ENCODE measurements at regions not wholly inside any gene's neighbourhood (a gene's known extent, or its start where the extent isn't known, plus 50 kb on each side); places are given as distances from the start of the nearest gene placed in this dataset.

DNA sequence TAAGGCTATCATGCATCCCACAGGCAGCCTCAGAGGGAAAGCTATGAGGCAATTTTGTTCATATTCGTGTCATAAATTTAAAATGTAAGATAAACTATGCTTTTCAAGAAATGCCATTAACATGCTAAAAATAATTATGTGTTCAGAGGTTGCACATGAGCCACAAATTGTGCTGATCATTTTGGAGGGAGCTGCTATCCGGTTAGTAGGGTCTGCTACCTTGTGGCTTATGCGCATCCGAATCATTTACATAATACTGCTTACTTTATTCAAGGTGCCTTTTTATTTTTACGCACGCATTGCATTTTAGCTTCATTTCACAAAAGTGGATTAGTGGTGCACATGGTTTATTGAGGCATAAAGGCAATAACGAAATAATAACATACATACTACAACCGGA, 76.4 kb upstream of the WWC2 start:
- no peak overlapping the region for H3K23ac ChIP-seq (ENCODE audit: low read depth, low read length, poor library complexity)
- H4K91ac ChIP-seq (ENCODE audit: low read depth, low read length, poor library complexity) = no peak overlapping the region
- H3K18ac ChIP-seq (ENCODE audit: low read length) = no peak overlapping the region
- H3K9me3 ChIP-seq (replicated peaks in 1 of 2; ENCODE audit: control insufficient read depth in 2 of 2, insufficient read depth in 1 of 2, low read depth in 1 of 2, low read length in 2 of 2) = no peaks in the 10 kb centered on the region
- no CpG with 5 or more reads among the region's 8 CpGs for WGBS, 2 donors (ENCODE audit: extremely low coverage in 2 of 2, insufficient read length in 2 of 2, insufficient replicate concordance in 1 of 2)
- H3K4ac ChIP-seq (ENCODE audit: low read length) = no peak overlapping the region
- H2BK5ac ChIP-seq (ENCODE audit: low read length) = no peak overlapping the region
- H3K36me3 ChIP-seq (replicated peaks in 1 of 2; ENCODE audit: control insufficient read depth in 2 of 2, insufficient read depth in 2 of 2, low read length in 2 of 2) = no peaks in the 10 kb centered on the region
- no peak overlapping the region for H2AFZ ChIP-seq (ENCODE audit: low read length)
- no peak for DNase-seq (ENCODE audit: low spot score)
- H3K27me3 ChIP-seq (ENCODE audit: control insufficient read depth in 3 of 3, insufficient read depth in 3 of 3, low read depth in 1 of 3, low read length in 3 of 3) = peaks cover 0 to 10% (median 0%) of the 10 kb centered on the region in 3 experiments
- H2BK15ac ChIP-seq (ENCODE audit: low read length) = no peak overlapping the region
- no peak overlapping the region for H3K9ac ChIP-seq (ENCODE audit: low read depth, low read length, poor library complexity)
- no peak overlapping the region for H2AK5ac ChIP-seq (ENCODE audit: low read depth, low read length)
- H3K4me1 ChIP-seq (ENCODE audit: control insufficient read depth in 2 of 2, insufficient read depth in 1 of 2, low read depth in 1 of 2, low read length in 2 of 2) = no peaks in the 10 kb centered on the region
- no peak overlapping the region for H4K8ac ChIP-seq (ENCODE audit: low read depth, low read length)
- no peaks in the 10 kb centered on the region for H3K79me1 ChIP-seq (ENCODE audit: low read depth, low read length)
- no peak overlapping the region for H3K4me2 ChIP-seq (ENCODE audit: insufficient read depth, low read length, poor library complexity, severe bottlenecking)
- no peak overlapping the region for H2BK120ac ChIP-seq (ENCODE audit: low read depth, low read length)
- H2BK12ac ChIP-seq (ENCODE audit: low read length) = no peak overlapping the region
- no peak overlapping the region for H3K14ac ChIP-seq (ENCODE audit: low read length)
- no peak overlapping the region for H3K27ac ChIP-seq (replicated peaks; ENCODE audit: low read length)
- H3K4me3 ChIP-seq (ENCODE audit: low read length in 2 of 2) = no peak overlapping the region

DNA sequence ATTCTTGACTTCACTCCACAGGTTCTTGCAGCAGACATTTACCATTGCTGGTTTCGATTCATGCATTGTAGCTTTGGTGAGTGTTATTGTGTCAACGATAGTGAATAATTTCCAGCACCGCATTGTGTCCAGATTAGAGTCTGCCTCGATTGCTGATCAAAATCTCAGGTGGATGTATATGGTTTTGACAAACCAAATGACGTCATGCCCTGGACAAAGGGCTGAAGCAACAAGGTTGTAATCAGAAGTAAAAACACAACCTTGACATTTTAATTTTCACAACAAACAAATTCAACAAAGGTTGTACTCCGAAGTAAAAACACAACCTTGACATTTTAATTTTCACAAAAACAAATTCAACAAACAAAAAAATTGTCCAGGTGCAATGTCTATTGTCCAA, 81.1 kb upstream of the WWC2 start:
- Histone ChIP-seq H2AK5ac (ENCODE audit: low read depth, low read length) (no peak overlapping the region), H3K27ac (replicated peaks; ENCODE audit: low read length) (no peak overlapping the region), H3K4me3 (ENCODE audit: low read length in 2 of 2) (no peak overlapping the region), H3K4me1 (ENCODE audit: control insufficient read depth in 2 of 2, insufficient read depth in 1 of 2, low read depth in 1 of 2, low read length in 2 of 2) (no peaks in the 10 kb centered on the region), H2BK12ac (ENCODE audit: low read length) (no peak overlapping the region), H3K79me1 (ENCODE audit: low read depth, low read length) (no peaks in the 10 kb centered on the region), H4K91ac (ENCODE audit: low read depth, low read length, poor library complexity) (no peak overlapping the region), H2BK15ac (ENCODE audit: low read length) (no peak overlapping the region), H2BK120ac (ENCODE audit: low read depth, low read length) (no peak overlapping the region), H3K27me3 (ENCODE audit: control insufficient read depth in 3 of 3, insufficient read depth in 3 of 3, low read depth in 1 of 3, low read length in 3 of 3) (peaks cover 0 to 7% (median 0%) of the 10 kb centered on the region in 3 experiments), H4K8ac (ENCODE audit: low read depth, low read length) (no peak overlapping the region), H3K4ac (ENCODE audit: low read length) (no peak overlapping the region), H2BK5ac (ENCODE audit: low read length) (no peak overlapping the region), H3K14ac (ENCODE audit: low read length) (no peak overlapping the region), H3K23ac (ENCODE audit: low read depth, low read length, poor library complexity) (no peak overlapping the region), H3K9me3 (replicated peaks in 1 of 2; ENCODE audit: control insufficient read depth in 2 of 2, insufficient read depth in 1 of 2, low read depth in 1 of 2, low read length in 2 of 2) (no peaks in the 10 kb centered on the region), H3K9ac (ENCODE audit: low read depth, low read length, poor library complexity) (no peak overlapping the region), H3K36me3 (replicated peaks in 1 of 2; ENCODE audit: control insufficient read depth in 2 of 2, insufficient read depth in 2 of 2, low read length in 2 of 2) (no peaks in the 10 kb centered on the region), H3K18ac (ENCODE audit: low read length) (no peak overlapping the region), H2AFZ (ENCODE audit: low read length) (no peak overlapping the region), H3K4me2 (ENCODE audit: insufficient read depth, low read length, poor library complexity, severe bottlenecking) (no peak overlapping the region)
- no CpG with 5 or more reads among the region's 6 CpGs for WGBS, 2 donors (ENCODE audit: extremely low coverage in 2 of 2, insufficient read length in 2 of 2, insufficient replicate concordance in 1 of 2)
- no peak for DNase-seq (ENCODE audit: low spot score)

- H3K4me2 ChIP-seq (ENCODE audit: insufficient read depth, low read length, poor library complexity, severe bottlenecking) = no peak overlapping the region
- H2AK5ac ChIP-seq (ENCODE audit: low read depth, low read length) = no peak overlapping the region
- DNase-seq (ENCODE audit: low spot score) = no peak
- no peak overlapping the region for H2BK12ac ChIP-seq (ENCODE audit: low read length)
- H3K14ac ChIP-seq (ENCODE audit: low read length) = no peak overlapping the region
- H3K18ac ChIP-seq (ENCODE audit: low read length) = no peak overlapping the region
- no peaks in the 10 kb centered on the region for H3K36me3 ChIP-seq (replicated peaks in 1 of 2; ENCODE audit: control insufficient read depth in 2 of 2, insufficient read depth in 2 of 2, low read length in 2 of 2)
- no peak overlapping the region for H3K4ac ChIP-seq (ENCODE audit: low read length)
- H3K27me3 ChIP-seq (ENCODE audit: control insufficient read depth in 3 of 3, insufficient read depth in 3 of 3, low read depth in 1 of 3, low read length in 3 of 3) = peaks cover 0 to 18% (median 2%) of the 10 kb centered on the region in 3 experiments
- no peak overlapping the region for H3K4me3 ChIP-seq (ENCODE audit: low read length in 2 of 2)
- no peak overlapping the region for H3K23ac ChIP-seq (ENCODE audit: low read depth, low read length, poor library complexity)
- H3K27ac ChIP-seq (replicated peaks; ENCODE audit: low read length) = no peak overlapping the region
- no peak overlapping the region for H2BK120ac ChIP-seq (ENCODE audit: low read depth, low read length)
- no CpG with 5 or more reads among the region's 15 CpGs for WGBS, 2 donors (ENCODE audit: extremely low coverage in 2 of 2, insufficient read length in 2 of 2, insufficient replicate concordance in 1 of 2)
- no peaks in the 10 kb centered on the region for H3K79me1 ChIP-seq (ENCODE audit: low read depth, low read length)
- H4K91ac ChIP-seq (ENCODE audit: low read depth, low read length, poor library complexity) = no peak overlapping the region
- no peak overlapping the region for H2AFZ ChIP-seq (ENCODE audit: low read length)
- no peaks in the 10 kb centered on the region for H3K4me1 ChIP-seq (ENCODE audit: control insufficient read depth in 2 of 2, insufficient read depth in 1 of 2, low read depth in 1 of 2, low read length in 2 of 2)
- H2BK5ac ChIP-seq (ENCODE audit: low read length) = no peak overlapping the region
- no peak overlapping the region for H2BK15ac ChIP-seq (ENCODE audit: low read length)
- no peak overlapping the region for H3K9ac ChIP-seq (ENCODE audit: low read depth, low read length, poor library complexity)
- H3K9me3 ChIP-seq (replicated peaks in 1 of 2; ENCODE audit: control insufficient read depth in 2 of 2, insufficient read depth in 1 of 2, low read depth in 1 of 2, low read length in 2 of 2) = no peaks in the 10 kb centered on the region
- H4K8ac ChIP-seq (ENCODE audit: low read depth, low read length) = no peak overlapping the region
Measured at GRCh38 chr4:183014361-183015084, 84.5 kb upstream of the WWC2 start.

DNA sequence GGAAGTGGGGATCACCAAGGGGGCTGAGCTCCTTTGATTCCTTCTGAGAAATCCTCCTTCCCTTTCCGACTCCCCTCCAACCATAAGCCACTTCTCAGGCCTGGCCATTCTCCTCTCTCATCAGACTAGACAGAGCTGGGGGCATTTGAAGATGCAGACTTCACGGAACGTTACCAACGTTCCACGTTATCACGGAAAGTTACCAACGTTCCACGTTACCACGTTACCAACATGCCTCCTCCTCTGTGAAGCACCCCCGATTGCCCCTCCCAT, 85.4 kb upstream of the WWC2 start:
- Histone ChIP-seq H3K79me1 (ENCODE audit: low read depth, low read length) (no peaks in the 10 kb centered on the region), H3K4me1 (ENCODE audit: control insufficient read depth in 2 of 2, insufficient read depth in 1 of 2, low read depth in 1 of 2, low read length in 2 of 2) (no peaks in the 10 kb centered on the region), H3K4ac (ENCODE audit: low read length) (no peak overlapping the region), H2BK5ac (ENCODE audit: low read length) (no peak overlapping the region), H3K18ac (ENCODE audit: low read length) (no peak overlapping the region), H4K91ac (ENCODE audit: low read depth, low read length, poor library complexity) (no peak overlapping the region), H3K4me2 (ENCODE audit: insufficient read depth, low read length, poor library complexity, severe bottlenecking) (peak overlapping the region; percentile 26), H2BK12ac (ENCODE audit: low read length) (no peak overlapping the region), H4K8ac (ENCODE audit: low read depth, low read length) (no peak overlapping the region), H3K9me3 (replicated peaks in 1 of 2; ENCODE audit: control insufficient read depth in 2 of 2, insufficient read depth in 1 of 2, low read depth in 1 of 2, low read length in 2 of 2) (no peaks in the 10 kb centered on the region), H3K27ac (replicated peaks; ENCODE audit: low read length) (no peak overlapping the region), H2BK15ac (ENCODE audit: low read length) (no peak overlapping the region), H3K9ac (ENCODE audit: low read depth, low read length, poor library complexity) (no peak overlapping the region), H3K27me3 (ENCODE audit: control insufficient read depth in 3 of 3, insufficient read depth in 3 of 3, low read depth in 1 of 3, low read length in 3 of 3) (peaks cover 0 to 24% (median 2%) of the 10 kb centered on the region in 3 experiments), H2AFZ (ENCODE audit: low read length) (peak overlapping the region; percentile 38), H3K4me3 (ENCODE audit: low read length in 2 of 2) (peak overlapping the region in 1 of 2 donors; percentile 2), H3K14ac (ENCODE audit: low read length) (no peak overlapping the region), H2BK120ac (ENCODE audit: low read depth, low read length) (no peak overlapping the region), H3K36me3 (replicated peaks in 1 of 2; ENCODE audit: control insufficient read depth in 2 of 2, insufficient read depth in 2 of 2, low read length in 2 of 2) (no peaks in the 10 kb centered on the region), H2AK5ac (ENCODE audit: low read depth, low read length) (no peak overlapping the region), H3K23ac (ENCODE audit: low read depth, low read length, poor library complexity) (no peak overlapping the region)
- WGBS, 2 donors (ENCODE audit: extremely low coverage in 2 of 2, insufficient read length in 2 of 2, insufficient replicate concordance in 1 of 2) = no CpG with 5 or more reads among the region's 10 CpGs
- DNase-seq (ENCODE audit: low spot score) = no peak
